ENCODE measurements at regions not wholly inside any gene's neighbourhood (a gene's known extent, or its start where the extent isn't known, plus 50 kb on each side); places are given as distances from the start of the nearest gene placed in this dataset.

DNA sequence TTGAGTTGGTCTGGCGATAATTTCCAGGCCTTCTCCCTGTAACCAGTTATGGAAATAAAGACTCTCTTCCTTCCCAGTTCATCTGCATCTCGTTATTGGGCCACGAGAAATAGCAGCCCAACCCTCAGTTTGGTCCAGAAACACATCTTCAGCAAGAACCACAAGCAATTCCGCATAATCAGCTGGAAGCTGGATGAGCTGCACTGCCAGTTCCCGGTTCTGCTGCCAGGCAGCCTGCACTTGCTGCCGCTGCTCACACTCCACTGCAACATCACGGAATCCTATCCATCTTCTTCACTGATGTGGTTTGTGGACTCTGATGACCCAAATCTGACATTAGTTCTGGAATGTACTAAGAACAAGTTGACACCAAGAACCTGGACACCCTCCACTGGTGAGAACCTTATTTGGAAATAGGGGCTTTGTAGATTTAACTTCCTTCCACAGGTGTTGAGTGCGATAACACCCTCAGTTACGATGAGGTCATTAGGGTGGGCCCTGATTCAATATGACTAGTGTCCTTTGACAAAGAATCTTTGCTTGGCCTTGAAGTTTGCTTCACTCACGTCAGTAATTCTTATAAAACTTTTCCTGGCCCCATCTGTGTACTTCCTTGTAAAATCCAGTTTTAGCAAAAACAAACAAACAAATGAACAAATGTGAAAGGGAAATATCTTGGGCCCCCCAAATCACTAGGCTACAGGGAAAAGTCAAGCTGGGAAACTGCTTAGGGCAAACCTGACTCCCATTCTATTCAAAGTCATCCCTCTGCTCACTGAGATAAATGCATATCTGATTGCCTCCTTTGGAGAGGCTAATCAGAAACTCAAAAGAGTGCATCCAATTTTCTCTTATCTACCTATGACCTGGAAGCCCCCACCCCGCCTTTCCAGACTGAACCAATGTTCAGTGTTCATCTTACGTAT, 221.9 kb upstream of the PROK2 start:
- TF ChIP-seq POLR2A (IDR thresholded peaks at IDR 0.05; ENCODE audit: low read depth, low read length) = no peak
- TF ChIP-seq, protein P1, sequence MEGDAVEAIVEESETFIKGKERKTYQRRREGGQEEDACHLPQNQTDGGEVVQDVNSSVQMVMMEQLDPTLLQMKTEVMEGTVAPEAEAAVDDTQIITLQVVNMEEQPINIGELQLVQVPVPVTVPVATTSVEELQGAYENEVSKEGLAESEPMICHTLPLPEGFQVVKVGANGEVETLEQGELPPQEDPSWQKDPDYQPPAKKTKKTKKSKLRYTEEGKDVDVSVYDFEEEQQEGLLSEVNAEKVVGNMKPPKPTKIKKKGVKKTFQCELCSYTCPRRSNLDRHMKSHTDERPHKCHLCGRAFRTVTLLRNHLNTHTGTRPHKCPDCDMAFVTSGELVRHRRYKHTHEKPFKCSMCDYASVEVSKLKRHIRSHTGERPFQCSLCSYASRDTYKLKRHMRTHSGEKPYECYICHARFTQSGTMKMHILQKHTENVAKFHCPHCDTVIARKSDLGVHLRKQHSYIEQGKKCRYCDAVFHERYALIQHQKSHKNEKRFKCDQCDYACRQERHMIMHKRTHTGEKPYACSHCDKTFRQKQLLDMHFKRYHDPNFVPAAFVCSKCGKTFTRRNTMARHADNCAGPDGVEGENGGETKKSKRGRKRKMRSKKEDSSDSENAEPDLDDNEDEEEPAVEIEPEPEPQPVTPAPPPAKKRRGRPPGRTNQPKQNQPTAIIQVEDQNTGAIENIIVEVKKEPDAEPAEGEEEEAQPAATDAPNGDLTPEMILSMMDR (IDR thresholded peaks at IDR 0.05; ENCODE audit: extremely low read depth in 1 of 2, insufficient read depth in 1 of 2, low read depth in 1 of 2, low read length in 2 of 2) = no peak
- TF ChIP-seq EZH2 (IDR thresholded peaks at IDR 0.05; ENCODE audit: borderline replicate concordance, low read depth, low read length, severe bottlenecking) = no peak

Data from endothelial cell of umbilical vein (primary cell).